Lower lobe of right lung (tissue), 2 donors: ENCODE measurements at regions not wholly inside any gene's neighbourhood (a gene's known extent, or its start where the extent isn't known, plus 50 kb on each side); places are given as distances from the start of the nearest gene placed in this dataset.

Experiments used
- ATAC-seq, 2 donors: fragments of 200-7000 bp; cut with Tn5 transposase; one replicate each; pipeline ENCODE4 v1.9.1; 2020 to 2022; ENCODE audit warnings: mild to moderate bottlenecking in 2 of 2, moderate library complexity in 2 of 2
- DNase-seq: peaks from one replicate; pipeline ENCODE4 v3.0.0-alpha.2; 2020
- H3K27ac ChIP-seq: fragments of 200-600 bp; one replicate; pipeline ENCODE4 v1.8.0; 2022
- H3K27me3 ChIP-seq: fragments of 200-600 bp; one replicate; pipeline ENCODE4 v1.8.0; 2022; ENCODE audit warnings: low read depth
- H3K36me3 ChIP-seq: fragments of 200-600 bp; one replicate; pipeline ENCODE4 v1.8.0; 2022; ENCODE audit warnings: mild to moderate bottlenecking
- H3K4me1 ChIP-seq: fragments of 200-600 bp; one replicate; pipeline ENCODE4 v1.8.0; 2022
- H3K4me3 ChIP-seq: fragments of 200-600 bp; one replicate; pipeline ENCODE4 v1.8.0; 2022; ENCODE audit warnings: mild to moderate bottlenecking
- H3K9me3 ChIP-seq: fragments of 200-600 bp; one replicate; pipeline ENCODE4 v1.8.0; 2022
- intact Hi-C: fragments of 100-400 bp; cut with DNase I; formaldehyde crosslinking; loops from one replicate; pipeline ENCODE4 v1.11.0; 2022
- TF ChIP-seq, protein P1 (sequence below): fragments of 200-600 bp; IDR thresholded peaks from one replicate; pipeline ENCODE4 v1.8.0; 2022; ENCODE audit warnings: antibody characterized with exemption, mild to moderate bottlenecking
- donor health status: DM: no; HTN: yes; CAD: no; lungs with severe emphysema.

GRCh38 chr4:128636906-128637305 is 172.6 kb upstream of the JADE1 start:
- Histone ChIP-seq H3K4me3 (no peak overlapping the region), H3K27me3 (no peaks in the 10 kb centered on the region), H3K4me1 (no peaks in the 10 kb centered on the region), H3K36me3 (no peaks in the 10 kb centered on the region), H3K9me3 (no peaks in the 10 kb centered on the region), H3K27ac (no peak overlapping the region)
- TF ChIP-seq, protein P1, sequence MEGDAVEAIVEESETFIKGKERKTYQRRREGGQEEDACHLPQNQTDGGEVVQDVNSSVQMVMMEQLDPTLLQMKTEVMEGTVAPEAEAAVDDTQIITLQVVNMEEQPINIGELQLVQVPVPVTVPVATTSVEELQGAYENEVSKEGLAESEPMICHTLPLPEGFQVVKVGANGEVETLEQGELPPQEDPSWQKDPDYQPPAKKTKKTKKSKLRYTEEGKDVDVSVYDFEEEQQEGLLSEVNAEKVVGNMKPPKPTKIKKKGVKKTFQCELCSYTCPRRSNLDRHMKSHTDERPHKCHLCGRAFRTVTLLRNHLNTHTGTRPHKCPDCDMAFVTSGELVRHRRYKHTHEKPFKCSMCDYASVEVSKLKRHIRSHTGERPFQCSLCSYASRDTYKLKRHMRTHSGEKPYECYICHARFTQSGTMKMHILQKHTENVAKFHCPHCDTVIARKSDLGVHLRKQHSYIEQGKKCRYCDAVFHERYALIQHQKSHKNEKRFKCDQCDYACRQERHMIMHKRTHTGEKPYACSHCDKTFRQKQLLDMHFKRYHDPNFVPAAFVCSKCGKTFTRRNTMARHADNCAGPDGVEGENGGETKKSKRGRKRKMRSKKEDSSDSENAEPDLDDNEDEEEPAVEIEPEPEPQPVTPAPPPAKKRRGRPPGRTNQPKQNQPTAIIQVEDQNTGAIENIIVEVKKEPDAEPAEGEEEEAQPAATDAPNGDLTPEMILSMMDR, result no peak
- DNase-seq (no peak), ATAC-seq (no peak)
- intact Hi-C loops, result no loop called here

GRCh38 chr4:128635955-128636560 is 173.4 kb upstream of the JADE1 start:
- H3K4me3 ChIP-seq, result no peak overlapping the region
- H3K27me3 ChIP-seq, result no peaks in the 10 kb centered on the region
- DNase-seq (no peak), ATAC-seq (no peak)
- no peaks in the 10 kb centered on the region for H3K9me3 ChIP-seq
- H3K36me3 ChIP-seq, result no peaks in the 10 kb centered on the region
- H3K4me1 ChIP-seq, result no peaks in the 10 kb centered on the region
- TF ChIP-seq, protein P1, result no peak
- H3K27ac ChIP-seq, result peak overlapping the region; percentile 39
- intact Hi-C loops, result no loop called here

DNA sequence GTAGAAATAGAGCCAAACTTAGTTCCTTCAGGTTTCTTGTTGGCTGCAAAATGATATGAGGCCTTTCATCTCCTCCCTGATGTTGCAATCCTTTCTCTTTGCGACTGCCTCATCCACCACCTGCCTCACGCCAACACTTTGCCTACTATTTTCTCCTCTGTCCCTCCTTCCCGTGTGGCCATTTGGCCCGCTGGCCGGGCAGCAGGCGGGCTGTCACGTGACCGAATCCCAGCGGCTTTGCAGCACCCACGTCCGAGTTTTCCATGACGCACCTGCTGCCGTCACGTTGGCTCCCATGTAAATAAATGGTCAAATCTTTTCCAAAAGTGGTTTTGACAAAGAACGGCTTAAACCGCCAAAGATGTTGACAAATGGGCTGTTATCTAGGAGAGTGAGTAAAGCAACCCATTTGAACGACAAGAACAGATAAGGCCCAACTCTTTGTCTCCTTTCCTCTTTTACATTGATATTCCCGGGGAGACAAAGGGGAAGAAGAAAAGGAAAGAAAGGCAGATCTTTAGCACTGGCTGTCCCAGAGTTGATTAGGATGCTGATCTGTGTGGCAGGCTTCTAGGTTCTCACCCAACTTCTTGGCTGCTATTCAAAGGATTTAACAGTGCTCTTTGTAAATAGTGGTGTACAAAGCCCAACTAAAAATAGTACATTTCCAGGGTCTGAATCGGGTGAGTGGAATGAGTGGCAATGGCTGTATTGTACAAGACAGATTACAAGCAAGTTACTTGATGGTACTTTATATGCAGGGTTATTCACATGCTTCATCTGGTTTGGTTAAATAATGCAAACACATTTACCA is 174.2 kb upstream of the JADE1 start:
- H3K36me3 ChIP-seq, result no peaks in the 10 kb centered on the region
- H3K4me3 ChIP-seq, result no peak overlapping the region
- ATAC-seq, result peak; percentile 85
- H3K4me1 ChIP-seq, result no peaks in the 10 kb centered on the region
- no peaks in the 10 kb centered on the region for H3K27me3 ChIP-seq
- peak overlapping the region; percentile 39 for H3K27ac ChIP-seq
- intact Hi-C loops, result no loop called here
- DNase-seq, result peak; percentile 85
- TF ChIP-seq, protein P1, result no peak
- no peaks in the 10 kb centered on the region for H3K9me3 ChIP-seq

- ATAC-seq (no peak), DNase-seq (no peak)
- no peak overlapping the region for H3K27ac ChIP-seq
- no peaks in the 10 kb centered on the region for H3K27me3 ChIP-seq
- intact Hi-C loops, result no loop called here
- no peaks in the 10 kb centered on the region for H3K36me3 ChIP-seq
- TF ChIP-seq, protein P1, result no peak
- H3K9me3 ChIP-seq, result no peaks in the 10 kb centered on the region
- no peaks in the 10 kb centered on the region for H3K4me1 ChIP-seq
- no peak overlapping the region for H3K4me3 ChIP-seq
These were observed 176.4 kb upstream of the JADE1 start for GRCh38 chr4:128633067-128633466.

GRCh38 chr4:128630871-128631270 is 178.6 kb upstream of the JADE1 start:
- H3K4me3 ChIP-seq, result no peak overlapping the region
- H3K9me3 ChIP-seq, result no peaks in the 10 kb centered on the region
- TF ChIP-seq, protein P1, result no peak
- H3K27ac ChIP-seq, result no peak overlapping the region
- H3K36me3 ChIP-seq, result no peaks in the 10 kb centered on the region
- H3K4me1 ChIP-seq, result no peaks in the 10 kb centered on the region
- H3K27me3 ChIP-seq, result no peaks in the 10 kb centered on the region
- DNase-seq (no peak), ATAC-seq (peak in 1 of 2 donors; percentile 52)
- intact Hi-C loops, result no loop called here
